Bronchial epithelial cell (primary cell): ENCODE measurements at regions not wholly inside any gene's neighbourhood (a gene's known extent, or its start where the extent isn't known, plus 50 kb on each side); places are given as distances from the start of the nearest gene placed in this dataset.

ENCODE experiments used
- DNase-seq: peaks from one replicate; pipeline ENCODE4 v3.0.0-alpha.2; 2010; ENCODE audit warnings: low read depth
- FAIRE-seq: peaks from 2 replicates; lab custom pipeline; 2011; peaks lifted over from hg19 to GRCh38; lab: Jason Lieb, UNC
- H3K27me3 ChIP-seq: 2 replicates; pipeline ENCODE4 v1.5.1; 2011; ENCODE audit warnings: low read length; ENCODE audit not compliant: control insufficient read depth, insufficient read depth
- H3K36me3 ChIP-seq: 2 replicates; pipeline ENCODE4 v1.5.1; 2011; ENCODE audit warnings: low read length; ENCODE audit not compliant: control insufficient read depth, insufficient read depth
- H3K4me3 ChIP-seq: 2 replicates; pipeline ENCODE4 v1.5.1; 2011; ENCODE audit warnings: mild to moderate bottlenecking, low read depth, low read length, control low read depth
- CTCF ChIP-seq: IDR thresholded peaks from 2 replicates; pipeline ENCODE4 v1.5.1; 2011; ENCODE audit warnings: mild to moderate bottlenecking, moderate library complexity, low read length, control low read depth, inconsistent platforms; ENCODE audit not compliant: insufficient read depth, severe bottlenecking

- FAIRE-seq (no peak), DNase-seq (no peak)
- Histone ChIP-seq H3K36me3 (no peaks in the 10 kb centered on the region), H3K27me3 (no peaks in the 10 kb centered on the region), H3K4me3 (no peak overlapping the region)
- TF ChIP-seq CTCF: no peak
Measured at GRCh38 chr1:116819081-116819480, 64.9 kb downstream of the CD2 start.

GRCh38 chr1:116820369-116820768 lies 66.1 kb downstream of the CD2 start:
- Histone ChIP-seq H3K4me3 (no peak overlapping the region), H3K36me3 (no peaks in the 10 kb centered on the region), H3K27me3 (no peaks in the 10 kb centered on the region)
- no peak for TF ChIP-seq CTCF
- DNase-seq (peak; percentile 84), FAIRE-seq (no peak)

- FAIRE-seq: no peak
- TF ChIP-seq CTCF: no peak
- no peaks in the 10 kb centered on the region for H3K36me3 ChIP-seq
- H3K4me3 ChIP-seq: no peak overlapping the region
- DNase-seq: no peak
- no peaks in the 10 kb centered on the region for H3K27me3 ChIP-seq
Measured at GRCh38 chr1:116821763-116822162, 67.5 kb downstream of the CD2 start.

GRCh38 chr1:116824631-116825206 lies 70.5 kb downstream of the CD2 start:
- DNase-seq (no peak), FAIRE-seq (no peak)
- no peaks in the 10 kb centered on the region for H3K27me3 ChIP-seq
- TF ChIP-seq CTCF: no peak
- H3K36me3 ChIP-seq: no peaks in the 10 kb centered on the region
- no peak overlapping the region for H3K4me3 ChIP-seq

- no peak for TF ChIP-seq CTCF
- DNase-seq (no peak), FAIRE-seq (no peak)
Measured at GRCh38 chr1:116825207-116825719, 71.0 kb downstream of the CD2 start.

GRCh38 chr1:116825720-116826438 lies 71.6 kb downstream of the CD2 start:
- no peak for DNase-seq
- Histone ChIP-seq H3K4me3 (no peak overlapping the region), H3K36me3 (no peaks in the 10 kb centered on the region), H3K27me3 (no peaks in the 10 kb centered on the region)
- TF ChIP-seq CTCF: no peak
- no peak for FAIRE-seq

More at GRCh38 chr1:116825207-116825719, 71.0 kb downstream of the CD2 start:
- Histone ChIP-seq H3K4me3 (no peak overlapping the region), H3K27me3 (no peaks in the 10 kb centered on the region), H3K36me3 (no peaks in the 10 kb centered on the region)
